HEK293 (cell line): ENCODE measurements at regions not wholly inside any gene's neighbourhood (a gene's known extent, or its start where the extent isn't known, plus 50 kb on each side); places are given as distances from the start of the nearest gene placed in this dataset.

Source experiments
- CTCF ChIA-PET: fragments of 350-600 bp; formaldehyde crosslinking; extraction: SDS; loops from one replicate; lab custom pipeline; 2021; ENCODE audit warnings: antibody characterized with exemption; lab: Yijun Ruan, JAX
- POLR2A ChIA-PET: fragments of 300-600 bp; formaldehyde crosslinking; extraction: SDS; loops from one replicate; lab custom pipeline; 2020; ENCODE audit warnings: antibody characterized with exemption, inconsistent platforms; lab: Yijun Ruan, JAX
- H3K27ac ChIP-seq: fragments of 200-500 bp; sonication (Bioruptor generic); 2 replicates; pipeline ENCODE4 v1.5.1; 2014; ENCODE audit warnings: low read depth, low read length, control low read depth, inconsistent platforms; ENCODE audit errors: extremely low read depth
- H3K36me3 ChIP-seq, 2 experiments: fragments of 200-500 bp in 1 of 2; sonication (Bioruptor generic) in 1 of 2; 1 replicate in 1 of 2; 2 replicates in 1 of 2; pipeline ENCODE4 v1.5.1; 2014 to 2017; ENCODE audit warnings: inconsistent platforms in 2 of 2, low read length in 2 of 2; ENCODE audit not compliant: control insufficient read depth in 2 of 2, insufficient read depth in 1 of 2
- H3K4me1 ChIP-seq: fragments of 200-500 bp; sonication (Bioruptor generic); 2 replicates; pipeline ENCODE4 v1.5.1; 2014; ENCODE audit warnings: mild to moderate bottlenecking, low read length, inconsistent platforms; ENCODE audit not compliant: control insufficient read depth, insufficient read depth
- H3K4me3 ChIP-seq: 2 replicates; pipeline ENCODE4 v1.5.1; 2011; ENCODE audit warnings: low read depth, mild to moderate bottlenecking, control low read depth, low read length, moderate library complexity
- H3K9me3 ChIP-seq: fragments of 200-500 bp; sonication (Bioruptor generic); 2 replicates; pipeline ENCODE4 v1.5.1; 2014; ENCODE audit warnings: low read depth, low read length, inconsistent platforms; ENCODE audit not compliant: control insufficient read depth, insufficient read depth
- EGR2 ChIP-seq: fragments of 450-650 bp; formaldehyde crosslinking; IDR thresholded peaks from 2 replicates; pipeline ENCODE4 v1.5.1; 2016; ENCODE audit warnings: low read depth, missing biosample characterization, missing genetic modification characterization
- GLI2 ChIP-seq: fragments of 450-650 bp; formaldehyde crosslinking; IDR thresholded peaks from 2 replicates; pipeline ENCODE4; 2017; ENCODE audit warnings: missing biosample characterization, missing genetic modification characterization, low read depth, borderline replicate concordance
- KLF16 ChIP-seq: fragments of 450-650 bp; formaldehyde crosslinking; IDR thresholded peaks from 2 replicates; pipeline ENCODE4 v1.5.1; 2017; ENCODE audit warnings: missing biosample characterization, missing genetic modification characterization
- KLF17 ChIP-seq: fragments of 450-650 bp; formaldehyde crosslinking; IDR thresholded peaks from 2 replicates; pipeline ENCODE4 v1.5.1; 2016; ENCODE audit warnings: missing biosample characterization, missing genetic modification characterization
- PRDM10 ChIP-seq: fragments of 450-650 bp; formaldehyde crosslinking; IDR thresholded peaks from 2 replicates; pipeline ENCODE4 v1.5.1; 2016; ENCODE audit warnings: missing biosample characterization, missing genetic modification characterization
- RBAK ChIP-seq: fragments of 450-650 bp; formaldehyde crosslinking; IDR thresholded peaks from 2 replicates; pipeline ENCODE4 v1.5.1; 2016; ENCODE audit warnings: missing biosample characterization, missing genetic modification characterization
- SP7 ChIP-seq: fragments of 450-650 bp; formaldehyde crosslinking; IDR thresholded peaks from 2 replicates; pipeline ENCODE4 v1.5.1; 2016; ENCODE audit warnings: missing biosample characterization, missing genetic modification characterization
- ZBTB48 ChIP-seq: fragments of 450-650 bp; formaldehyde crosslinking; IDR thresholded peaks from 2 replicates; pipeline ENCODE4 v1.5.1; 2016; ENCODE audit warnings: missing biosample characterization, missing genetic modification characterization
- ZNF18 ChIP-seq: fragments of 450-650 bp; formaldehyde crosslinking; IDR thresholded peaks from 2 replicates; pipeline ENCODE4 v1.5.1; 2016; ENCODE audit warnings: missing biosample characterization, missing genetic modification characterization
- ZNF221 ChIP-seq: fragments of 450-650 bp; formaldehyde crosslinking; IDR thresholded peaks from 2 replicates; pipeline ENCODE4 v1.5.1; 2017; ENCODE audit warnings: missing biosample characterization, missing genetic modification characterization, borderline replicate concordance
- ZNF223 ChIP-seq: fragments of 450-650 bp; formaldehyde crosslinking; IDR thresholded peaks from 2 replicates; pipeline ENCODE4 v1.5.1; 2016; ENCODE audit warnings: missing biosample characterization, missing genetic modification characterization
- ZNF239 ChIP-seq: fragments of 450-650 bp; formaldehyde crosslinking; IDR thresholded peaks from 2 replicates; pipeline ENCODE4 v1.5.1; 2016; ENCODE audit warnings: missing biosample characterization, missing genetic modification characterization
- ZNF24 ChIP-seq: fragments of 450-650 bp; formaldehyde crosslinking; IDR thresholded peaks from 2 replicates; pipeline ENCODE4 v1.5.1; 2016; ENCODE audit warnings: missing biosample characterization, missing genetic modification characterization
- ZNF362 ChIP-seq: fragments of 450-650 bp; formaldehyde crosslinking; IDR thresholded peaks from 2 replicates; pipeline ENCODE4 v1.5.1; 2016; ENCODE audit warnings: missing biosample characterization, missing genetic modification characterization
- ZNF391 ChIP-seq: fragments of 450-650 bp; formaldehyde crosslinking; IDR thresholded peaks from 2 replicates; pipeline ENCODE4 v1.5.1; 2016; ENCODE audit warnings: low read depth, missing biosample characterization, missing genetic modification characterization, borderline replicate concordance
- ZNF544 ChIP-seq: fragments of 450-650 bp; formaldehyde crosslinking; IDR thresholded peaks from 2 replicates; pipeline ENCODE4 v1.5.0; 2017; ENCODE audit warnings: missing biosample characterization, missing genetic modification characterization
- ZNF561 ChIP-seq: fragments of 450-650 bp; IDR thresholded peaks from 2 replicates; pipeline ENCODE4 v1.5.1; 2018; ENCODE audit warnings: missing biosample characterization, missing genetic modification characterization, borderline replicate concordance
- ZNF623 ChIP-seq: fragments of 450-650 bp; formaldehyde crosslinking; IDR thresholded peaks from 2 replicates; pipeline ENCODE4 v1.5.1; 2016; ENCODE audit warnings: missing biosample characterization, missing genetic modification characterization
- ZSCAN5A ChIP-seq: fragments of 450-650 bp; formaldehyde crosslinking; IDR thresholded peaks from 2 replicates; pipeline ENCODE4 v1.5.1; 2016; ENCODE audit warnings: missing biosample characterization, missing genetic modification characterization

- Histone ChIP-seq H3K4me1 (no peaks in the 10 kb centered on the region), H3K4me3 (no peak overlapping the region), H3K9me3 (no peaks in the 10 kb centered on the region), H3K36me3 (no peaks in the 10 kb centered on the region), H3K27ac (no peak overlapping the region)
- TF ChIP-seq ZNF544 (tag by site-specific recombination) (no peak), KLF17 (tag by site-specific recombination) (no peak), ZNF221 (tag by site-specific recombination) (no peak), ZNF24 (tag by site-specific recombination) (no peak), GLI2 (tag by site-specific recombination) (no peak), ZSCAN5A (tag by site-specific recombination) (no peak), EGR2 (no peak), KLF16 (tag by site-specific recombination) (no peak), ZNF239 (no peak), ZNF623 (tag by site-specific recombination) (no peak), ZNF362 (tag by site-specific recombination) (no peak), ZNF18 (no peak), RBAK (no peak), ZBTB48 (tag by site-specific recombination) (no peak), ZNF223 (tag by site-specific recombination) (no peak), SP7 (no peak), ZNF561 (tag by site-specific recombination) (no peak), PRDM10 (no peak)
- POLR2A ChIA-PET: no interaction called here
- CTCF ChIA-PET: no interaction called here
These were observed 64.6 kb downstream of the CALM1 start for GRCh38 chr14:90461425-90461824.

GRCh38 chr14:90464481-90464880 is 67.7 kb downstream of the CALM1 start:
- Histone ChIP-seq H3K27ac (no peak overlapping the region), H3K4me3 (no peak overlapping the region)
- no peak for TF ChIP-seq ZNF391
- TF ChIP-seq, all 188 proteins: peak for 0
- Histone ChIP-seq H3K36me3 (no peaks in the 10 kb centered on the region), H3K4me1 (no peaks in the 10 kb centered on the region), H3K9me3 (no peaks in the 10 kb centered on the region)
- CTCF ChIA-PET: no interaction called here
- POLR2A ChIA-PET: no interaction called here
